HG03159 (cell line): ENCODE measurements at regions not wholly inside any gene's neighbourhood (a gene's known extent, or its start where the extent isn't known, plus 50 kb on each side); places are given as distances from the start of the nearest gene placed in this dataset.

Experiments
- ATAC-seq: cut with Tn5 transposase; IDR thresholded peaks from one replicate; pipeline ENCODE4 v1.9.1; 2021; ENCODE audit warnings: mild to moderate bottlenecking, moderate library complexity; ENCODE audit not compliant: unreplicated experiment

DNA sequence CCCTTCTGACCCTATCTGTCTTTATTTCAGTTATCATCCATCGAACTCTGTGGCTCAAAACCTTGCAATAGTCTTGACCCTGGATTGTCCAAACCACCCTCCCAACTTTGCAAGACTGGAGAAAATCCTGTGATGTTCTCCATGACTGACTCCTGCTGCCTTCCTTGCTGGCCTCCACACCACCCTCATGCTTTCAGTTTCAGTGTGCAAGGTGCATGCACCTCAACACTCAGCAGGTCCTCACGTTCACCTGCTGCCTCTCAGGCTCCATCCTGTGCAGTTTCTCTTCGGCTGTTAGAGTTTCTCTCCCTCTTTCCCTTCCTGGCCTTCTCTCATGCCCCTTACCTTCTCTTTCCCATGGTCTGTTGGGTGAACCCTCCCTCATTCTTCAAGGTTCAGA, 59.4 kb upstream of the ASIC2 start:
- no peak for ATAC-seq

DNA sequence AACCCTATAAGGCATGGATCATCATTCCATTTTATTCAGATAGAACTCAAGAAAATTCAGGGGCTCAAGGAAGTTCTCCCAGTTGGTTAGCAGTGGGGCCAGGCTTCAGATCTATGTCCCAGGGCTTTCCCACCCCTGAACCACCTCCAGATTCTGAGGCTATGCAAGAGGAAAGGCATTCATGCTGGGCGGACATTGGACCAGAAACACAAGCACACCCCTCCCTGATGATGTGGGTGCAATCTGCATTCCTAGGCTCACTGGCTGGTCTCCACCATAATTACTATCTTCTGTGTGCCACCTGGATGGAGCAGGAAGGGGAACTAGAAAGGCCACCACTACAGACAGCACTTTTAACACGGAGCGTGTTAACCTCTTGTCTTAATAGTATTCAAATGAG, 63.2 kb upstream of the ASIC2 start:
- no peak for ATAC-seq

DNA sequence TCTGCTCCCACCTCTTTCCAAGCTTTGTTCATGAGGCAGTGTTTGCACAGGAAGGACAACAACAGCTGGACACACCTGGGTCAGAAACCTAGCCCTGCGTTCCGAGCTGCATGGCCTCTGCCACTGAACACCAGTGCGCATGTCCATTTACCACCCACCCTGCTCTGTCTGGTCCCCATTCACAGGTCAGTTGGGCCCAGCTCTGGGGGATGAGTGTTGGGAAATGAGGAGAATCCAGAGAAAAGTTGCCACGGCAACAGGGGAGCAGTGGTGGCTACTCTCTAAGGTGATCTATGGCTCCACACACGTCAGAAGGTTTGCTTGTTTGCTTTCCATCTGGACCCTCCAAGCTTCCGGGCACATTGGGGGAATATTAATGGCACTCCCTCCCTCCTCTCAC, 70.4 kb upstream of the ASIC2 start:
- no peak for ATAC-seq

DNA sequence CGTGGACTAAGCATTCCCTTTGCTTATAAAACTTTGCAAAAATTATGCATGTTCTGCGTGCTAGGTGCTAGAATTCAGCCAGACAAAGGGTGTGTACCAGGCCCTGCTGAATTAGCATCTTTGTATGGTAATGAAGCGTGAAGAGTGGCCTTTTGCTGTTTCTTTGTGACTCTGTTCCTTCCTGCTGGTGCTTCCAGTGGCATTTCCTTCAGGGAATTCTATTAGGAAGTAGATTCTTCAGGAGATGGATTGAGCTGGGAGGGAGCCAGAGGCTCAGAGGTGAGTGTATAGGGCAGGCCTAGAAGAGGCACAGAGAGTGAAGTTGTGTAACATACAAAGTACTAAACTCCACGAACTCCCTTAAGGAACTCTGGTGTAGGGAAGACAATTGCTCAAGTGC, 73.9 kb upstream of the ASIC2 start:
- no peak for ATAC-seq

GRCh38 chr17:33369149-33369548, 76.1 kb upstream of the ASIC2 start:
- no peak for ATAC-seq

DNA sequence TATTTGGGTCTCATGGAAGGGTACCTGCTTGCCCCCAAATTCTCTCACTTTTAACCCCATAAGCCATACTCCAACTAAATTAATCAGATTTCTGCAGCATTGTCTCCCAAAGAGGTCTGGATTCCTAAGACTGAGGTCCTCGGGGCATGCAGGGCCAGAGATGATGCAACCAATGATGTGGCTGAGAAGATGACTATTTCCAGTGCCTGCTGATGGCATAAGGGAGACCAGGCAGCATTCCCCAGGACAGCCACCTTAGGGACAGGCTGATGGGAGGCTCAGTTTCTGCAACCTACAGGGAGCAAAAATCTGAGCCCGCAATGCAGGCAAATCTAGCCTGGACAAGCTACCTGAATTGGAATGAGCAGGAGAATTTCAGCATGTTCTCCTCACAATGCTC, 76.8 kb upstream of the ASIC2 start:
- ATAC-seq = no peak

DNA sequence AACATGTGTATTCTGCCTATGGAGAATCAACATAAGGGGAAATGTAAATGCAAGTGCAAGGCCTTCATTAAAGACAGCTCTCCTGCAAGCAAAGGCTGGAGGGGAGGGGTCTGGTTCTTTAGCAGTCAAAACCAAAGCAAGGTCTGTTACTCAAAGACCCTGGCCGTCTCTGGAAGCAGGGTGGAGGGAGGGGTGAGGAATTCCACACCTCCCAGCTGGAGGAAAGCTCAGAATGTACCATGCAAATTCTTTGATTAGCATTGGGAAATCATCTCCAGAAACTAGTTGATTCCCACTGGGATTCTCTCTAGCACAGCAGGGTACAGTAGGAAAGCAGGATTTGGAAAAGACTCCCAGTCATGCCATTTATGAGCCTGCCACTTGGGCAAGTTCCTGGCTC, 77.3 kb upstream of the ASIC2 start:
- no peak for ATAC-seq

DNA sequence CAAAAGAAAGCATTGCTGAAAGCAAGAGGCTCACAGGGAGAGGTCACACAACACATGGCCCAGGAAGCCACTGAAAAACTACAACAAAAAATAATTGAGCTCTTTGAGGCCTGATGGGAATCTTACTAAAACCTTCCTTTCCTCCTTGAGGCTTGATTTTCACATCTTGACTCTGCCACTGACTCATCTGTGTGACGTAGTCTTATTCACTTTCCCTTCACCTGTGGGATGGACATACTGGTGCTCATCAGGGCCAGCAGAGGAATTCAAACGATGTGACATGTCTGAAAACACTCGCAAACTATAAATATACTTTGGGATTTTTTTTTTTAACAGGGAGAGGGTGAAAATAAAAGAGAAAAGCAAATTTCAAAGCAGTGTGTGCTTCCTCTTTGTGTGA, 78.3 kb upstream of the ASIC2 start:
- ATAC-seq = no peak

- no peak for ATAC-seq
Measured at GRCh38 chr17:33373273-33373672, 80.2 kb upstream of the ASIC2 start.

- no peak for ATAC-seq
Measured at GRCh38 chr17:33375103-33375502, 82.0 kb upstream of the ASIC2 start.

DNA sequence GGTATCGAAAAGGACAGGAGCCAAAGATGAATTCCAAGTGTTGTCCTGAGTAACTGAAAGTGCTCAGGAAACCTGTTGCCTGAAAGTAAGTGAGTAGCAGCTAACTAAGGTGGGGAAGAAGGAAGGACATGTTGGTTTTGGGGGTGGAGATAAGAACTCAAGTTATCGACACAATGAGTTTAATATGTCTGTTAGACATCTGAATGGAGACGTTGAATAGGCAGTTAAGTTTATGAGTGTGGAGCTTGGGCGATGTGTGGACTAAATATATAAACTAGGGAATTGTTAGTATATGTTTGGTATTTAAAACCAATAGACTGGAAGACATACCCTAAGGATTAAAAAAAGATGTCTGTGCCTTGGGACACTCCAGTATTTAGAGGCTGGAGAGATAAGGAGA, 82.7 kb upstream of the ASIC2 start:
- no peak for ATAC-seq

- ATAC-seq = no peak
Measured at GRCh38 chr17:33377837-33378595, 84.9 kb upstream of the ASIC2 start.

DNA sequence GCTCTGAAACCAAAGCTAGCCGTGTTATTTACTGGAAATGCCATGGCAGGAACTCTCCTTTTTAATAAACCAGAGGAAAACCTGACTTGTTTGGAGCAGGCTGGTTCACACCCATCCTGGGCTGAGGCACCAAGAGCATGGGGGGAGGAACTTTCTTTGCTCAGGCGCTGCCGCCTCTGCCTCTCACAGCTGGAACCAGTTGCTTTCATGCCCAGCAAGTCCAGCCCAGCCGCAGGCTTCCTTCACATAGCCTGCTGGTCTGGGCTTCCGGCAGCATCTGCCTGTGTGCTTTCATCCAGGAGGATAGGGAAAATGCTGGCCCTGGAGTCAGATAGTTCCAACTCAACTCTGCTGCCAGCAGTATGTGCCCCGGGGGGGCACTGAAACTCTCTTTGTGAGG, 88.1 kb upstream of the ASIC2 start:
- no peak for ATAC-seq

GRCh38 chr17:33383488-33384023, 90.5 kb upstream of the ASIC2 start:
- no peak for ATAC-seq

DNA sequence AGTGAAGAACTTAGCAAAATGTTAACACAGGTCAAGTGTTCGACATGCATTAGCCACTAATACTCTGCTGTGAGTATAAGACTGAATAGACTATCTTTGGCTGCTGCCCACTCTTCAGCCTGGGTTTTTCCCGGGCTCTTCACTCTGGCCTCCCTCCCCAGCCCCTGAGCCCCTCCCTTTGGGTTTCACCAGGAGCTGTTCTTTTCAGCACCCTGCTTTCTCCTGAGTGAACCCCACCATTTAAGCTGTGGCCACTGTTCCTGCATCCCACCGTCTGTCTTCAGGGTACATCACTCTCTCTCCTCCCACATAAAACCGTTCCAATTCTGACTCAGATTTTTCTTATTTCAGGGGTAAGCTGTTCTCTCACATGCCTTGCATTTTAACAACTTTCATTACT, 92.0 kb upstream of the ASIC2 start:
- ATAC-seq = no peak

DNA sequence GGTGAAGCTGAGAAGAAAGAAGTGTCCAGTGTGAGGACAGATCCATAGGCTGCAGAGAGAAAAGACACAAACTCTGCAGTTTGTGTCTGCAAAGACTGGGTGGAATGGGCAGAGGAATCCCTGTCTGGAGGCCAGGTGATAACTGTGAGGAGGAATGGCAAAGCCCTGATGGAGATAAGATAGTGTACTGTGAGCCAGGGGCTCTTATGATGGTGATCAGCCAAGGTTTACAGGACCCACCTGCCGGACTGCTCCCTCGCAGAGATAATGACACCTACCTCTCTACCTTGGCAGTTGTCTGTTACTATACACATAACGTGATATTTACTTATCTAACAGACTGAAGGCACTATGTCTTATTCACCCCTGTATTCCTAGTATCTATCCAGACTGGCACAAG, 92.6 kb upstream of the ASIC2 start:
- no peak for ATAC-seq

- ATAC-seq = no peak
Measured at GRCh38 chr17:33387406-33387805, 94.3 kb upstream of the ASIC2 start.

DNA sequence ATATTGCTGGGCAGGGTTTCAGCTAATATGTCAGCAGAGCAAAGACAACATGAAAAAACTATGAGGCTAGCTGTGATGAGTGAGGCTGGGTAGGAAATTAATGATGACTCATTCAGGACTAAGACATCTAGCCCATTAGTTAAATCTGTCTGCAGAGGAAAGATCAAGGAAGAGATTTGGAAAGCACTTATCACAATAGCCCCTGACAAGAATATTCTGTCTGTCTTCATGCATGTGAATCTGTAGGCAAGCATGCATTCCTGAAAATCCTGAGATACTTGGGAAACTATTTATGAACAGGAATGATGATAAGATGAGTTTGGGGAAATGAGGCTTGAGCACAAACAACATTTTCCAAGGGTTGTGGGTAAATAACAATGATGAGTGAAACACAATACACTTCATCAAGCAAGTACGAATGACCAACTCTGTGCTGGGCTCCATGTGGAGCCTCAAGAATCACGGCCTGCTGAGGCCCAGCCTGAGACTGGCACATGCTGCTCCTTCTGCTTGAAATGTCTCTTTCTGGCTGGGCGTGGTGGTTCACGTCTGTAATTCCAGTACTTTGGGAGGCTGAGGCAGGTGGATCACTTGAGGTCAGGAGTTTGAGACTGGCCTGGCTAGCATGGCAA, 96.5 kb upstream of the ASIC2 start:
- no peak for ATAC-seq

- no peak for ATAC-seq
Measured at GRCh38 chr17:33390479-33391176, 97.5 kb upstream of the ASIC2 start.

DNA sequence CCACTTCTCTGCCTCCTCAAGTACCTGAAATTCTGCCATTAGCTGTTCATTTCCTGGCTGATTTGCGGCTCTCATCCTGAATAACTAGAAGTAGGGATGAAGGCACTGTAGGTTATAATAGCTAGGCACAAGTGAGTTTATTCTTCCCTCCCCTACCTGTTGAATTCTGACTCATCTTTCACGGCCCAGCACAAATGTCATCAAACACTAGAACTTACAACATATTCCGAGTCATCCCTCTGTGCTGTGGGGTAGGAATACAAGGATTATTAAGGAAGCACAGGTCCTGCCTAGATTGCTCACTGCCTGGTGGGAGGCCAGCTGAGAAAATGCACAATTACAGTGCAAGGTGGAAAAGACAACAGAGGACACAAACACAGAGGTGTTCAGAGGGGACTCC, 103.7 kb upstream of the ASIC2 start:
- ATAC-seq = no peak

DNA sequence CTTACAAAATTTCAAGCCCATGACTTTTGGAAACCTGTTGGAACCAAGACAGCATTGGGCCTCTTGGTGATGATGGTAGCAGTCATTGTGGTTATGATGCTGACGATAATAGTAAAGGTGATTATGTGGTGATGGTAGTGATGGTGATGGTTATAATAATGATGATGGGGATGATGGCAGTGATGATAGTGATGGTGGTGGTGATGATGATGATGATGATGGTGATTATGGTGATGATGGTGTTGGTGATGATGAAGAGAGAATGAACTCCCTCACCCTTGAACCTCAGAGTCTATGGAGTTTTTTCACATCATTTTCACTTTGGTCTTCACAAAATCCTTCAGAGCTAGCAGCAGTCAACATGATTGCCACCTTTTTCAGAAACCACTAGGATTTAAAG, 105.3 kb upstream of the ASIC2 start:
- ATAC-seq = no peak

DNA sequence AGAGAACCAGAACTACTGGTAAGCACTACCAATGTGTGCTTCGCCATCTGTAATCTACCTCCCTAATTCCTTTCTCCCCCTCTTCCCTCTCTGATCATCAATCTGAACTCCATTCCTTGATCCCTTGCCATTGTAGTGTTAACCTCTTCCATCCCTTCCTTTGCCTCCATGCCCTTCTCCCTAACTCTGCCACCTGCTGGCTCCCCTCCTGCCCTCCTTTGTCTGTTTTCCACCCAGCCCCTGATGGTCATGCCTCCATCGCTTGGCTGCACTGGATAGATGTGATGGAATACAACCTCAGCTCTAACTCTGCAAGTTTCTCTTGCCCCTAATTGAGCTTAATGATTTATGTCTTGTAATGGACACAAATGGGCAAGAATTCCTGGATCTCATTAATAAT, 108.2 kb upstream of the ASIC2 start:
- no peak for ATAC-seq
